Raji (cell line): ENCODE measurements at regions not wholly inside any gene's neighbourhood (a gene's known extent, or its start where the extent isn't known, plus 50 kb on each side); places are given as distances from the start of the nearest gene placed in this dataset.

Source experiments
- POLR2A ChIP-seq: IDR thresholded peaks from 2 replicates; pipeline ENCODE4 v1.6.1; 2011; ENCODE audit warnings: low read depth, low read length, control low read depth; ENCODE audit not compliant: insufficient read depth

- TF ChIP-seq POLR2A, result no peak
Measured at GRCh38 chr3:72381584-72381983, 466.7 kb downstream of the SHQ1 start.

GRCh38 chr3:72380711-72381493 lies 467.3 kb downstream of the SHQ1 start:
- TF ChIP-seq POLR2A, result no peak

- TF ChIP-seq POLR2A, result no peak
Measured at GRCh38 chr3:72380193-72380592, 468.1 kb downstream of the SHQ1 start.

GRCh38 chr3:72379500-72380187 lies 468.6 kb downstream of the SHQ1 start:
- no peak for TF ChIP-seq POLR2A

GRCh38 chr3:72378287-72378686 lies 470.0 kb downstream of the SHQ1 start:
- no peak for TF ChIP-seq POLR2A

- TF ChIP-seq POLR2A, result no peak
Measured at GRCh38 chr3:72376956-72377710, 471.1 kb downstream of the SHQ1 start.

GRCh38 chr3:72375237-72376076 lies 472.8 kb downstream of the SHQ1 start:
- no peak for TF ChIP-seq POLR2A

- no peak for TF ChIP-seq POLR2A
Measured at GRCh38 chr3:72373139-72373538, 475.1 kb downstream of the SHQ1 start.

GRCh38 chr3:72372161-72372560 lies 476.1 kb downstream of the SHQ1 start:
- TF ChIP-seq POLR2A, result no peak

GRCh38 chr3:72371431-72371830 lies 476.8 kb downstream of the SHQ1 start:
- TF ChIP-seq POLR2A, result no peak

- no peak for TF ChIP-seq POLR2A
Measured at GRCh38 chr3:72370947-72371346, 477.3 kb downstream of the SHQ1 start.

GRCh38 chr3:72369681-72370080 lies 478.6 kb downstream of the SHQ1 start:
- no peak for TF ChIP-seq POLR2A

GRCh38 chr3:72368331-72368975 lies 479.8 kb downstream of the SHQ1 start:
- TF ChIP-seq POLR2A, result no peak

GRCh38 chr3:72361990-72362389 lies 486.3 kb downstream of the SHQ1 start:
- no peak for TF ChIP-seq POLR2A

GRCh38 chr3:72359743-72360142 lies 488.5 kb downstream of the SHQ1 start:
- TF ChIP-seq POLR2A, result no peak

GRCh38 chr3:72355168-72355567 lies 493.1 kb downstream of the SHQ1 start:
- TF ChIP-seq POLR2A, result no peak
